ENCODE measurements at regions not wholly inside any gene's neighbourhood (a gene's known extent, or its start where the extent isn't known, plus 50 kb on each side); places are given as distances from the start of the nearest gene placed in this dataset.

DNA sequence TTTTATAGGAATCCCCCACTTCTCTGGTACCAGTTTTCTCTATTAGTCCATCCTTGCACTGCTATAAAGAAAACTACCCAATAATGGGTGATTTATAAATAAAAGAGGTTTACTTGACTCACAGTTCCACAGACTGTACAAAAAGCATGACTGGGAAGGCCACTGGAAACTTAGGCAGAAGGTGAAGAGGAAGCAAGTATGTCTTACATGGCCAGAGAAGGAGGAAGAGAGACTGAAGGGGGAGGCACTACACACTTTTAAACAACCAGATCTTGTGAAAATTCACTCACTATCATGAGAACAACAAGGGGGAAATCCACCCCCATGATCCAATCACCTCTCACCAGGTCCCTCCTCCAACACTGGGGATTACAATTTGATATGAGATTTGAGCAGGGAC lies 68.9 kb upstream of the GNAZ start:
- H3K27ac Mint-ChIP-seq: no peak overlapping the region

DNA sequence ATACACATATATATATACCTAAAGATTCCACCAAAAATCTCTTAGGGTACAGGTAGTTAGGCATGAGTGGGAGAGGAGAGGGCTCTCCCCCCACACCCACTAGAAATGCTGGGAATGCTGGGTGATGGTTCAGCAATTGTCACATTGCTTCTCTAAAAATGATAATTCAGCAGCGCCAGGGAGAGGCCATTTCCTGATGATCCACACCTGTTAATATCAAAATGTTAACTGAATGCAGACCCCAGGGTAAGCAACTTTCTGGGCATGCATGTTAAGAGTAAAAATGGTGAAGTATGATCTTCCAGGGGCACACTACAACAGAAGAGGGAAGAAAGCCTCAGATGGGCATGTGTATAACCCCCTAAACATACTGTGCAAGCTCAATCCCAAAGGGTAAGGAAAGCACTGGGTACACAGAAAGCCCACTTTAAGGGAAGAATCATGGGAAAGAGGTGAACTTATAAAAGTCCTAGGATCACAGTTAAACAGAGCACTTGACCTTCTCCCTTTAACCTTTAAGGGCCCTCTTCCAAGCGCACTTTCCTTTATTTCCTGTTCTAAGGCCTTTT lies 67.6 kb upstream of the GNAZ start:
- H3K27me3 Mint-ChIP-seq (ENCODE audit: insufficient read depth): peaks cover 3% of the 10 kb centered on the region
- H3K36me3 Mint-ChIP-seq (ENCODE audit: low read depth): no peaks in the 10 kb centered on the region
- TF ChIP-seq, protein P1, sequence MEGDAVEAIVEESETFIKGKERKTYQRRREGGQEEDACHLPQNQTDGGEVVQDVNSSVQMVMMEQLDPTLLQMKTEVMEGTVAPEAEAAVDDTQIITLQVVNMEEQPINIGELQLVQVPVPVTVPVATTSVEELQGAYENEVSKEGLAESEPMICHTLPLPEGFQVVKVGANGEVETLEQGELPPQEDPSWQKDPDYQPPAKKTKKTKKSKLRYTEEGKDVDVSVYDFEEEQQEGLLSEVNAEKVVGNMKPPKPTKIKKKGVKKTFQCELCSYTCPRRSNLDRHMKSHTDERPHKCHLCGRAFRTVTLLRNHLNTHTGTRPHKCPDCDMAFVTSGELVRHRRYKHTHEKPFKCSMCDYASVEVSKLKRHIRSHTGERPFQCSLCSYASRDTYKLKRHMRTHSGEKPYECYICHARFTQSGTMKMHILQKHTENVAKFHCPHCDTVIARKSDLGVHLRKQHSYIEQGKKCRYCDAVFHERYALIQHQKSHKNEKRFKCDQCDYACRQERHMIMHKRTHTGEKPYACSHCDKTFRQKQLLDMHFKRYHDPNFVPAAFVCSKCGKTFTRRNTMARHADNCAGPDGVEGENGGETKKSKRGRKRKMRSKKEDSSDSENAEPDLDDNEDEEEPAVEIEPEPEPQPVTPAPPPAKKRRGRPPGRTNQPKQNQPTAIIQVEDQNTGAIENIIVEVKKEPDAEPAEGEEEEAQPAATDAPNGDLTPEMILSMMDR (IDR thresholded peaks at IDR 0.05): no peak
- no peak overlapping the region for H3K4me3 Mint-ChIP-seq
- peaks cover under 1% of the 10 kb centered on the region; the same call in 1 of the 2 replicates for H3K9me3 Mint-ChIP-seq
- no peaks in the 10 kb centered on the region for H3K4me1 Mint-ChIP-seq (ENCODE audit: low read depth)
- H3K27ac Mint-ChIP-seq: no peak overlapping the region
- DNase-seq: no peak

More for the DNA sequence above, 68.9 kb upstream of the GNAZ start:
- Mint-ChIP-seq H3K36me3 (ENCODE audit: low read depth) (no peaks in the 10 kb centered on the region; the same call in 1 of the 2 replicates), H3K4me1 (ENCODE audit: low read depth) (no peaks in the 10 kb centered on the region), H3K27me3 (ENCODE audit: insufficient read depth) (no peaks in the 10 kb centered on the region; the same call in none of the 2 replicates), H3K4me3 (no peak overlapping the region), H3K9me3 (peaks cover 13% of the 10 kb centered on the region)
- TF ChIP-seq, protein P1 (IDR thresholded peaks at IDR 0.05): no peak
- no peak for DNase-seq

DNA sequence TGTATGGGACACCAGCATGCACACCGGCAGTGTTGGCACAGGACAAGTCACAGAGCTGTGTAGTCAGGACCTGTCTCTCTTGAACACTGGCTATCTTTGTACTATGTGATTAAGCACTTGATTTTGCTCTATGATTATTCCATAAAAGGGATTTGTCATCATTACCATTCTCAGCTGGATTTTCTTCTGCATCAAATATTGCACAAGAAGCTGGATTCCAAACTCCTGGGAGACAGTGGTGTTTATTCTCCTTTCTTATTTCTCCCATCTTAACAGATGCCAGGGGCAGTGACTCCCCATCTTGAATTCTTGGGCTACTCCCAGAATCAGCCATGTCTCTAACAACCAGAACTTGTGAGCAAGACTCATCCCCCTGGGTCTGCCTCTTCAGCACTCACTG lies 62.5 kb upstream of the GNAZ start:
- H3K36me3 Mint-ChIP-seq (ENCODE audit: low read depth): no peaks in the 10 kb centered on the region
- no peak overlapping the region for H3K4me3 Mint-ChIP-seq
- peaks cover 8% of the 10 kb centered on the region for H3K27me3 Mint-ChIP-seq (ENCODE audit: insufficient read depth)
- no peak overlapping the region for H3K27ac Mint-ChIP-seq
- H3K9me3 Mint-ChIP-seq: no peaks in the 10 kb centered on the region
- H3K4me1 Mint-ChIP-seq (ENCODE audit: low read depth): no peaks in the 10 kb centered on the region
- TF ChIP-seq, protein P1 (IDR thresholded peaks at IDR 0.05): no peak
- DNase-seq: no peak

DNA sequence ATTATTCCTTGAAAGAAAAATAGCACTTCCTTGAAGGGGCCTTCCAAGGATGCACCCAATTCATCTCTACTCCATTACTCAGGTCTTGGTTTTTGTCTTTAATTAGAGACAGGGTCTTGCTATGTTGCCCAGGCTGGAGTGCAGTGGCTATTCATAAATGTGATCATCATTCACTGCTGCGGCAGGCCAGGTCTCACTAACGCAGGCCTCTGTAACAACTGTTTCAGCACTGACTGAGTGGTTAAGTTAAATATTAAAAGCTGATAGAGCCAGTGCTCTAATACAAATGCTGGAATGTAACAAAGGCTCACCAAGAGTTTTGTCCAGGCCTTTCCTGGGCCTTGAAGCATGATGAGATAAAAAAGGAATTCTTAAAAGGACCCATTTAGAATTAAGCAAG lies 61.4 kb upstream of the GNAZ start:
- Mint-ChIP-seq H3K36me3 (ENCODE audit: low read depth) (no peaks in the 10 kb centered on the region), H3K9me3 (no peaks in the 10 kb centered on the region), H3K4me3 (no peak overlapping the region), H3K27ac (no peak overlapping the region), H3K4me1 (ENCODE audit: low read depth) (no peaks in the 10 kb centered on the region), H3K27me3 (ENCODE audit: insufficient read depth) (peaks cover 17% of the 10 kb centered on the region)
- DNase-seq: no peak
- TF ChIP-seq, protein P1 (IDR thresholded peaks at IDR 0.05): no peak
